Psoas muscle (tissue), 7 donors: ENCODE measurements at regions not wholly inside any gene's neighbourhood (a gene's known extent, or its start where the extent isn't known, plus 50 kb on each side); places are given as distances from the start of the nearest gene placed in this dataset.

Experiments
- ATAC-seq, 4 donors: fragments of 200-7000 bp; cut with Tn5 transposase; one replicate each; pipeline ENCODE4 v1.9.1; 2020; ENCODE audit warnings: moderate library complexity in 3 of 4, mild to moderate bottlenecking in 2 of 4
- DNase-seq, 2 donors: peaks; one replicate each; pipeline ENCODE4 v3.0.0-alpha.2; 2020
- H3K27ac ChIP-seq: fragments of 200-600 bp; one replicate; pipeline ENCODE4 v1.8.0; 2022
- H3K27me3 ChIP-seq, 3 donors: fragments of 200-600 bp in 1 of 3; one replicate each; pipeline versions ENCODE4 v1.6.1 to v1.8.0; 2013 to 2022; ENCODE audit warnings: low read length in 2 of 3, mild to moderate bottlenecking in 2 of 3, moderate library complexity in 1 of 3; ENCODE audit not compliant: insufficient read depth in 3 of 3
- H3K36me3 ChIP-seq, 2 donors: fragments of 200-600 bp in 1 of 2; one replicate each; pipeline versions ENCODE4 v1.6.1 to v1.8.0; 2013 to 2022; ENCODE audit warnings: low read depth in 1 of 2, mild to moderate bottlenecking in 1 of 2, moderate library complexity in 1 of 2; ENCODE audit not compliant: insufficient read depth in 1 of 2
- H3K4me1 ChIP-seq: fragments of 200-600 bp; one replicate; pipeline ENCODE4 v1.8.0; 2022
- H3K4me3 ChIP-seq: fragments of 200-600 bp; one replicate; pipeline ENCODE4 v1.8.0; 2022; ENCODE audit warnings: mild to moderate bottlenecking
- H3K9me3 ChIP-seq: fragments of 200-600 bp; one replicate; pipeline ENCODE4 v1.8.0; 2022
- WGBS, 3 donors: extraction: QIAGEN DNeasy Blood & Tissue Kit; methylation state at CpG; one replicate each; pipeline versions ENCODE4 v1.1.6 to v1.1.7; 2013; 5-methylcytosine and 5-hydroxymethylcytosine counted together
- intact Hi-C, 2 donors: fragments of 100-400 bp; cut with DNase I; formaldehyde crosslinking; loops; one replicate each; pipeline versions ENCODE4 v1.11.0 to v1.14.2; 2022
- TF ChIP-seq, protein P1 (sequence below): fragments of 200-600 bp; IDR thresholded peaks from one replicate; pipeline ENCODE4 v1.8.0; 2022; ENCODE audit warnings: antibody characterized with exemption
- donor health status: healthy with polysubstance abuse.
- donor health status: DM: no; HTN: no; CAD: no; lungs with moderate emphysema.
- donor health status: Bipolar disorder and iron deficiency.
- donor health status: healthy.
- donor health status: DM: yes; HTN: yes; CAD: no.
- donor health status: DM: no; HTN: no; CAD: no.
- donor health status: DM: yes; HTN: yes; CAD: no.

DNA sequence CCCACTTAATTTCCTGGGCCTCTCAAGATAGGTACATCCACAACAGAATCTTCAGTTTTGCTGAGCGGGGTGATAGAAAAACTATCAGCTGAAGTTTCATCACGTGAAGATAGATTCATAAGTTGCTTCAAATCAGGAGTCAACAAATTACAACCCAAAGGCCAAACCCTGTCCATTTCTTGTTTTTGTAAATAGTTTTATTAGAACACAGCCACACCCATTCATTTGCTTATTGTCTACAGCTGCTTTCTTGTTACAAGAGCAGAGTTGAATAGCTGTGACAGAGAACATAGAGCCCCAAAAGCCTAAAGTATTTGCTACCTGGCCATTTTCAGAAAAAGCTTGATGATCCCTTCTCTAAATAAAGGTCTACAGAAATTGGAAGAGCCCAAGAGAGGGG, 300.1 kb upstream of the CDH5 start:
- intact Hi-C loops: loop anchor here in 1 of 2 donors (10.0 kb wide), 1 partner anchor 58 kb away; no protein-coding TSS in a partner anchor
- peaks cover 19% of the 10 kb centered on the region for H3K4me1 ChIP-seq
- WGBS, 3 donors: 85 to 92% (median 86%) methylated on average over 2 of the region's 2 CpGs
- no peaks in the 10 kb centered on the region for H3K27me3 ChIP-seq
- no peaks in the 10 kb centered on the region for H3K9me3 ChIP-seq
- DNase-seq (no peak), ATAC-seq (no peak)
- peak overlapping the region; percentile 24 for H3K27ac ChIP-seq
- H3K36me3 ChIP-seq: no peaks in the 10 kb centered on the region
- TF ChIP-seq, protein P1, sequence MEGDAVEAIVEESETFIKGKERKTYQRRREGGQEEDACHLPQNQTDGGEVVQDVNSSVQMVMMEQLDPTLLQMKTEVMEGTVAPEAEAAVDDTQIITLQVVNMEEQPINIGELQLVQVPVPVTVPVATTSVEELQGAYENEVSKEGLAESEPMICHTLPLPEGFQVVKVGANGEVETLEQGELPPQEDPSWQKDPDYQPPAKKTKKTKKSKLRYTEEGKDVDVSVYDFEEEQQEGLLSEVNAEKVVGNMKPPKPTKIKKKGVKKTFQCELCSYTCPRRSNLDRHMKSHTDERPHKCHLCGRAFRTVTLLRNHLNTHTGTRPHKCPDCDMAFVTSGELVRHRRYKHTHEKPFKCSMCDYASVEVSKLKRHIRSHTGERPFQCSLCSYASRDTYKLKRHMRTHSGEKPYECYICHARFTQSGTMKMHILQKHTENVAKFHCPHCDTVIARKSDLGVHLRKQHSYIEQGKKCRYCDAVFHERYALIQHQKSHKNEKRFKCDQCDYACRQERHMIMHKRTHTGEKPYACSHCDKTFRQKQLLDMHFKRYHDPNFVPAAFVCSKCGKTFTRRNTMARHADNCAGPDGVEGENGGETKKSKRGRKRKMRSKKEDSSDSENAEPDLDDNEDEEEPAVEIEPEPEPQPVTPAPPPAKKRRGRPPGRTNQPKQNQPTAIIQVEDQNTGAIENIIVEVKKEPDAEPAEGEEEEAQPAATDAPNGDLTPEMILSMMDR: no peak
- H3K4me3 ChIP-seq: no peak overlapping the region

DNA sequence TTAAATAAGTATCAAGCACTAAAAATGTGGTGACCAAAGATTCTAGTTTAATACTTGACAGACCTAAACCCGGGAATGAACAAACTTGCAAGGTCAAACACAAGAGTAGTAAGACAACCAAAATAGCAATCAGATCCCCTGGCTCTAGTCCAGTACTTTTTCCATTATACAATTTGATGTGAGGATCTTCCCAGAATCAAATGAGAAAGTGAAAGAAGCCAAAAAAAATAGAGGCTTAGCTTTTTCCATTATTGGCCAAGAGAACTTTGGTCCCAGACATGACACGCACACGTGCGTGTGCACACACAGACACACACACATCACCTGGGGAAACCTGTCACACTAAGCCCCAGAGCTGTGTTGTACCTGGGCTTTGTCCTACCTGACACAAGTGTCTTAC, 300.6 kb upstream of the CDH5 start:
- H3K27ac ChIP-seq: peak overlapping the region; percentile 50
- TF ChIP-seq, protein P1: no peak
- no peak overlapping the region for H3K4me3 ChIP-seq
- no peaks in the 10 kb centered on the region for H3K36me3 ChIP-seq
- 51 to 65% (median 52%) methylated on average over 4 of the region's 4 CpGs for WGBS, 3 donors
- intact Hi-C loops: loop anchor here in 1 of 2 donors (10.0 kb wide), 1 partner anchor 59 kb away; no protein-coding TSS in a partner anchor
- H3K4me1 ChIP-seq: peaks cover 17% of the 10 kb centered on the region
- ATAC-seq: no peak
- DNase-seq: no peak
- H3K9me3 ChIP-seq: no peaks in the 10 kb centered on the region
- H3K27me3 ChIP-seq: no peaks in the 10 kb centered on the region

DNA sequence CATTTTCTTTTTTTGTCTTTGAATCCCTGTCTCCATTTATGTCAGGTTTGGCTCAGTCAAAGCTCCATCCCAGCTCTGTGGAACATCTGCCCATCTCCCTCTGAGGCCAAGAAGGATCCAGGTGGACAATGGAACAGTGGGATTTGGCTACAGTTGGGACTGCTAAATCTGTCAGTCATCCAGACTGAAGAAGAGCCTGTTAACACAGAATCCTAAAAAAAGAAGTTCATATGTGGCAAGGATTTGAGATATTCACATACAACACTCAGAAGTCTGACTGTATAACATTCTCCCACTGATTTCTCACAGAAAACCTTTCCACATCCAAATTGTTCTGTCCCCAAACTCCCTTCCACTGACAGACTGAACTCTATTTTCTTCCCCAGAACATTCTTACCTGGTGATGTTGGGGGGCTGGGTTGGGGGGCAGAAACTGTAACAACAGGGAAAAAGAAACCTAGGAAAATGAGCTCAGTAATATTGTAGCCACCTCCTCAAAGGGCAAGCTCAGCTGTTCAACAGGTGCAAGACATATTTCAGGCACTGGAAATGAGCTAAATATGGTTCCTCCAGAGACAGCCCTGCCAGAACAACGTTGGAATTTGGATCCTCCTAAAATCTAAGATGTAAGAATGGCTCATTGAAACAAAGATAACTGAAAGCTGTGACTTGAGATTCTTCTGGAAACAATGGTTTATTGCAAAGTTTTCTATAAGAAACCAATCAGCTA, 301.5 kb upstream of the CDH5 start:
- intact Hi-C loops: loop anchor here in 1 of 2 donors (10.0 kb wide), 1 partner anchor 60 kb away; no protein-coding TSS in a partner anchor
- DNase-seq (no peak), ATAC-seq (peak in 3 of 4 donors; percentile 73 to 88 (median 74))
- Histone ChIP-seq H3K4me3 (no peak overlapping the region), H3K4me1 (peaks cover 9% of the 10 kb centered on the region), H3K27me3 (no peaks in the 10 kb centered on the region), H3K9me3 (no peaks in the 10 kb centered on the region), H3K27ac (peak overlapping the region; percentile 50), H3K36me3 (no peaks in the 10 kb centered on the region)
- TF ChIP-seq, protein P1: no peak
- 0 to 9% (median 1%) methylated on average over 1 of the region's 1 CpG for WGBS, 3 donors

DNA sequence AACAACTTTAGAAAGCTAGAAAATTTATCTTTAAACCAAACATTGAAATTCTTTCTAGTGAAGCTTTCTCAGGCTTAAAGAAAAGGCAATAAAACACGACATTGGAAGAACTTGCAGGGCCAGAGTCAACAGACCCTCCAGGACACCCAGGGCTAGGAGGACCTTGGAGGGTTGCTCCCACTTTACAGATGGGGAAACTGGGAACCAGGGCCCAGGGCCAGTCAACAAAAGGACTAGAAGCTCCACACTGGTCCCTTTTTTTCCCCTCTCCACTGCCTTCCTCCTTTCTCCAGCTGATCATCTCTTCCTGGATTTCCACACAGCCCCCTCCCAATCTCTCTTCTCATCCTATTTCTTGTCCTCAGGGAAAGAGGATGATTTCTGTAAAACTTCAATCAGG, 307.7 kb upstream of the CDH5 start:
- no peaks in the 10 kb centered on the region for H3K27me3 ChIP-seq

More for the DNA sequence above, 307.7 kb upstream of the CDH5 start:
- no peaks in the 10 kb centered on the region for H3K9me3 ChIP-seq
- TF ChIP-seq, protein P1: no peak
- H3K36me3 ChIP-seq: no peaks in the 10 kb centered on the region
- H3K27ac ChIP-seq: no peak overlapping the region
- ATAC-seq: no peak
- intact Hi-C loops: loop anchor here in 1 of 2 donors (10.0 kb wide), 1 partner anchor 56 kb away; no protein-coding TSS in a partner anchor
- no peak for DNase-seq
- WGBS, 3 donors: 64 to 83% (median 82%) methylated on average over 1 of the region's 1 CpG
- H3K4me1 ChIP-seq: no peaks in the 10 kb centered on the region
- no peak overlapping the region for H3K4me3 ChIP-seq
